ENCODE measurements at regions not wholly inside any gene's neighbourhood (a gene's known extent, or its start where the extent isn't known, plus 50 kb on each side); places are given as distances from the start of the nearest gene placed in this dataset.

DNA sequence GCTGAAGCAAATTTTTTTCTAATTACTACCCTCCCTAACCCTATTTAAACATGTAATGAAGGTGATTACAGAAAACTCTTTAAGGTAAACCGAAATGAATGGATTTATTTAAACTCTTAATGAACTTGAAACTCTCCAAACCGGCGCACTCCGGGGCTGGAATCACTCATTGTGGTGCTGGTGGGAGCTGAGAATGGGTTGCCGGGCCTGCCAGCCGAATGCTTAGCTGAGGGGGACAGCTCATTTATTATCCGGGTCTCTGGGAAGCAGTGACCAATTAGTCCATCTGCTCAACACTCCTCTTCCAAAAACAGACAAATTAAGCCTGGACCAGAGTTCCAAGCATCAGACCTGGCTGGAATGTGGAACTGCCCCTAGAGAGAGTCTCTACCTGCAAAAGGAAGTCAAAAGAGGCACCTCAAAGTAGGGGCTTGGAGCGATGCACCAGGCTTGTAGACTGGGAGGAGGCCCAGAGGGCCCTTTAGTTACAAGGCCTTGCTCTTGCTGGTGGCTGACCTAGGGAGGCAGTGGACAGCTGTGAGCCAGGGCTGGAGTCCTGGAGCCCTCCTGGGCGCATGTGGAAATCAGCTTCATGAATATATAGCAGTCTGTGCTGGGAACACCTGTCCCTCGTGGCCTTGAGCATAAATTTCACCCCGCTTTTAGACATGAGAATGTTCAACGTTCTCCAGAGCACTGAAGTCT is 320.7 kb downstream of the AJAP1 start:
- intact Hi-C loops (cut with micrococcal nuclease; ENCODE audit: unreplicated experiment): no loop called here
- no peak for DNase-seq
- no peak overlapping the region for H3K4me3 Mint-ChIP-seq (ENCODE audit: low read depth, unreplicated experiment)
- TF ChIP-seq, protein P1, sequence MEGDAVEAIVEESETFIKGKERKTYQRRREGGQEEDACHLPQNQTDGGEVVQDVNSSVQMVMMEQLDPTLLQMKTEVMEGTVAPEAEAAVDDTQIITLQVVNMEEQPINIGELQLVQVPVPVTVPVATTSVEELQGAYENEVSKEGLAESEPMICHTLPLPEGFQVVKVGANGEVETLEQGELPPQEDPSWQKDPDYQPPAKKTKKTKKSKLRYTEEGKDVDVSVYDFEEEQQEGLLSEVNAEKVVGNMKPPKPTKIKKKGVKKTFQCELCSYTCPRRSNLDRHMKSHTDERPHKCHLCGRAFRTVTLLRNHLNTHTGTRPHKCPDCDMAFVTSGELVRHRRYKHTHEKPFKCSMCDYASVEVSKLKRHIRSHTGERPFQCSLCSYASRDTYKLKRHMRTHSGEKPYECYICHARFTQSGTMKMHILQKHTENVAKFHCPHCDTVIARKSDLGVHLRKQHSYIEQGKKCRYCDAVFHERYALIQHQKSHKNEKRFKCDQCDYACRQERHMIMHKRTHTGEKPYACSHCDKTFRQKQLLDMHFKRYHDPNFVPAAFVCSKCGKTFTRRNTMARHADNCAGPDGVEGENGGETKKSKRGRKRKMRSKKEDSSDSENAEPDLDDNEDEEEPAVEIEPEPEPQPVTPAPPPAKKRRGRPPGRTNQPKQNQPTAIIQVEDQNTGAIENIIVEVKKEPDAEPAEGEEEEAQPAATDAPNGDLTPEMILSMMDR (IDR thresholded peaks at IDR 0.05; ENCODE audit: unreplicated experiment): no peak
- H3K4me1 Mint-ChIP-seq (ENCODE audit: low read depth, unreplicated experiment): no peaks in the 10 kb centered on the region
- peaks cover 6% of the 10 kb centered on the region for H3K9me3 Mint-ChIP-seq (ENCODE audit: low read depth, unreplicated experiment)
- no peaks in the 10 kb centered on the region for H3K36me3 Mint-ChIP-seq (ENCODE audit: insufficient read depth, unreplicated experiment)
- H3K27me3 Mint-ChIP-seq (ENCODE audit: unreplicated experiment): no peaks in the 10 kb centered on the region
- no peak overlapping the region for H3K27ac Mint-ChIP-seq (ENCODE audit: unreplicated experiment)
- no TSS peak for BruUV-seq (replicated peaks)
- CTCF ChIA-PET: no interaction called here

DNA sequence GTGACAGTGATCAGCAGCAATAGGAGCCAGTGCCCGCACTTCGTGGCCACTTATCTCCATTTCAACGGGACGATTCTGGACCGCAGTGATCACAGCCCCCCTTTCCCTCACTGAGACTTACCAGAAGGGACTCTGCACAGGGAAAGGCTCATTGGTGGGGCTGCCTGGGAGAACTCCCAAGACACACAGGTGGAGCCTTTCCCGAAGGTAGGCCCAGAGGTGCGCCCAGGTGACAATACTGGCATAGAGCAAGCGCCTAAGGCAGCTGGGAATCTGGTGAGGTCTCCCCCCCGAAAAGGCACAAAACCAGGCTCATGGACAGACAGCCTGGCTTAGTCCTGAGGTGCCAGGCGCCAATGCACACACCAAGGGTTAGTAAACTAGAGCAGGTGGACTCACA is 318.9 kb downstream of the AJAP1 start:
- intact Hi-C loops (cut with micrococcal nuclease; ENCODE audit: unreplicated experiment): no loop called here
- no peaks in the 10 kb centered on the region for H3K27me3 Mint-ChIP-seq (ENCODE audit: unreplicated experiment)
- TF ChIP-seq, protein P1 (IDR thresholded peaks at IDR 0.05; ENCODE audit: unreplicated experiment): no peak
- no TSS peak for BruUV-seq (replicated peaks)
- no peak overlapping the region for H3K27ac Mint-ChIP-seq (ENCODE audit: unreplicated experiment)
- no peak for DNase-seq
- CTCF ChIA-PET: no interaction called here
- H3K36me3 Mint-ChIP-seq (ENCODE audit: insufficient read depth, unreplicated experiment): no peaks in the 10 kb centered on the region
- H3K4me1 Mint-ChIP-seq (ENCODE audit: low read depth, unreplicated experiment): no peaks in the 10 kb centered on the region
- peaks cover 2% of the 10 kb centered on the region for H3K9me3 Mint-ChIP-seq (ENCODE audit: low read depth, unreplicated experiment)
- no peak overlapping the region for H3K4me3 Mint-ChIP-seq (ENCODE audit: low read depth, unreplicated experiment)

GRCh38 chr1:4972761-4973320 is 318.4 kb downstream of the AJAP1 start:
- CTCF ChIA-PET: no interaction called here
- Mint-ChIP-seq H3K36me3 (ENCODE audit: insufficient read depth, unreplicated experiment) (no peaks in the 10 kb centered on the region), H3K4me3 (ENCODE audit: low read depth, unreplicated experiment) (no peak overlapping the region), H3K27me3 (ENCODE audit: unreplicated experiment) (no peaks in the 10 kb centered on the region), H3K27ac (ENCODE audit: unreplicated experiment) (no peak overlapping the region), H3K4me1 (ENCODE audit: low read depth, unreplicated experiment) (no peaks in the 10 kb centered on the region), H3K9me3 (ENCODE audit: low read depth, unreplicated experiment) (peaks cover 3% of the 10 kb centered on the region)
- intact Hi-C loops (cut with micrococcal nuclease; ENCODE audit: unreplicated experiment): no loop called here
- BruUV-seq (replicated peaks): no TSS peak
- TF ChIP-seq, protein P1 (IDR thresholded peaks at IDR 0.05; ENCODE audit: unreplicated experiment): no peak
- no peak for DNase-seq

DNA sequence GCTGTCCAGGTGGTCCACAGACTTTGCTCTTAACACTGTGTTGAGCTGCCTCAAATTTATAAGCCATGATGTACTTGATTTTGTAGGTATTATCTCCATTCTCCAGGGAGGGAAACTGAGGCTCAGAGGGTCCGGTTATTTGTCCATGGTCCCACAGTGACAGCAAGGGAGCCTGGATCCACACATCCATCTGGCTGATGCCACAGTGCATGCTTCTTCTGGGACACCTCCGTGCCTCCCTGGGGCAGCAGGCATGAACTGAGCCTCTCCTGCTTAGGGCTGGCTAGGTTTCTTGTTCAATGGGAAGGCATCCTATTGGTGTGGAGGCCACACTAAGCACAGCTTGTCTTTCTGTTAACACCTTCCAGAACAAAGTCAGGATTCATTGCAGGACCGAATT is 317.3 kb downstream of the AJAP1 start:
- TF ChIP-seq, protein P1 (IDR thresholded peaks at IDR 0.05; ENCODE audit: unreplicated experiment): no peak
- CTCF ChIA-PET: no interaction called here
- BruUV-seq (replicated peaks): no TSS peak
- Mint-ChIP-seq H3K4me3 (ENCODE audit: low read depth, unreplicated experiment) (no peak overlapping the region), H3K36me3 (ENCODE audit: insufficient read depth, unreplicated experiment) (no peaks in the 10 kb centered on the region), H3K9me3 (ENCODE audit: low read depth, unreplicated experiment) (peaks cover 8% of the 10 kb centered on the region), H3K27ac (ENCODE audit: unreplicated experiment) (no peak overlapping the region), H3K4me1 (ENCODE audit: low read depth, unreplicated experiment) (no peaks in the 10 kb centered on the region), H3K27me3 (ENCODE audit: unreplicated experiment) (no peaks in the 10 kb centered on the region)
- intact Hi-C loops (cut with micrococcal nuclease; ENCODE audit: unreplicated experiment): no loop called here
- DNase-seq: no peak
